Parathyroid adenoma (tissue), 2 donors: ENCODE measurements at regions not wholly inside any gene's neighbourhood (a gene's known extent, or its start where the extent isn't known, plus 50 kb on each side); places are given as distances from the start of the nearest gene placed in this dataset.

ENCODE experiments used
- H2AFZ ChIP-seq: fragments of 300-600 bp; sonication (generic); one replicate; pipeline ENCODE4 v1.7.0; 2017; ENCODE audit warnings: antibody characterized with exemption, mild to moderate bottlenecking
- H3K27ac ChIP-seq: fragments of 300-600 bp; sonication (generic); one replicate; pipeline ENCODE4 v1.7.0; 2017
- H3K27me3 ChIP-seq: fragments of 300-600 bp; sonication (generic); one replicate; pipeline ENCODE4 v1.7.0; 2017; ENCODE audit warnings: low read length; ENCODE audit not compliant: control insufficient read depth, insufficient read depth
- H3K36me3 ChIP-seq: fragments of 300-600 bp; sonication (generic); one replicate; pipeline ENCODE4 v1.7.0; 2017; ENCODE audit warnings: low read length; ENCODE audit not compliant: control insufficient read depth, insufficient read depth
- H3K4me1 ChIP-seq: fragments of 300-600 bp; sonication (generic); one replicate; pipeline ENCODE4 v1.7.0; 2017; ENCODE audit warnings: control low read depth
- H3K4me2 ChIP-seq: fragments of 300-600 bp; sonication (generic); one replicate; pipeline ENCODE4 v1.7.0; 2017; ENCODE audit warnings: low read length
- H3K4me3 ChIP-seq: fragments of 300-600 bp; sonication (generic); one replicate; pipeline ENCODE4 v1.7.0; 2017; ENCODE audit warnings: low read depth, low read length
- H3K79me2 ChIP-seq: fragments of 300-600 bp; sonication (generic); one replicate; pipeline ENCODE4 v1.7.0; 2017; ENCODE audit warnings: control low read depth
- H3K9ac ChIP-seq: fragments of 300-600 bp; sonication (generic); one replicate; pipeline ENCODE4 v1.7.0; 2017; ENCODE audit warnings: mild to moderate bottlenecking
- H3K9me3 ChIP-seq: fragments of 300-600 bp; sonication (generic); one replicate; pipeline ENCODE4 v1.7.0; 2017; ENCODE audit warnings: low read length; ENCODE audit not compliant: control insufficient read depth
- TF ChIP-seq, protein P1 (sequence below): fragments of 300-600 bp; sonication (generic); IDR thresholded peaks from one replicate; pipeline ENCODE4 v1.7.0; 2017; ENCODE audit warnings: antibody characterized with exemption, mild to moderate bottlenecking
- donor health status: primary hyperparathyroidism.

DNA sequence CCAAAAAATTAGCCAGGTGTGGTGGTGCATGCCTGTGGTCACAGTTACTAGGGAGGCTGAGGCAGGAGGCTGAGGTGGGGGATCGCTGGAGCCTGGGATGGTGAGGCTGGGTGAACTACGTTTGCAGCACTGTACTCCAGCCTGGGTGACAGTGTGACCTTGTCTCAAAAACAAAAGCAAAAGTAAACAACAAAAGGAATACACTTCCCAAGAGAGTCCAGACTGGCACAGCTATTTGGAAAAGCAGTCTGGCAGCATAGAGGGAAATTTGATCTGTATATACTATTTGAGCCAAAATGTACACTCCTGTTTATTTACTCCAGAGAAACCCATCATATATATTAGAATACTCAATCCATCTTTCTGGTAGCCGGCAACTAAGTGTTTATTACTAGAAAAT lies 107.0 kb upstream of the HMCN1 start:
- no peaks in the 10 kb centered on the region for H3K27me3 ChIP-seq
- no peaks in the 10 kb centered on the region for H3K36me3 ChIP-seq
- no peak overlapping the region for H3K4me3 ChIP-seq
- TF ChIP-seq, protein P1, sequence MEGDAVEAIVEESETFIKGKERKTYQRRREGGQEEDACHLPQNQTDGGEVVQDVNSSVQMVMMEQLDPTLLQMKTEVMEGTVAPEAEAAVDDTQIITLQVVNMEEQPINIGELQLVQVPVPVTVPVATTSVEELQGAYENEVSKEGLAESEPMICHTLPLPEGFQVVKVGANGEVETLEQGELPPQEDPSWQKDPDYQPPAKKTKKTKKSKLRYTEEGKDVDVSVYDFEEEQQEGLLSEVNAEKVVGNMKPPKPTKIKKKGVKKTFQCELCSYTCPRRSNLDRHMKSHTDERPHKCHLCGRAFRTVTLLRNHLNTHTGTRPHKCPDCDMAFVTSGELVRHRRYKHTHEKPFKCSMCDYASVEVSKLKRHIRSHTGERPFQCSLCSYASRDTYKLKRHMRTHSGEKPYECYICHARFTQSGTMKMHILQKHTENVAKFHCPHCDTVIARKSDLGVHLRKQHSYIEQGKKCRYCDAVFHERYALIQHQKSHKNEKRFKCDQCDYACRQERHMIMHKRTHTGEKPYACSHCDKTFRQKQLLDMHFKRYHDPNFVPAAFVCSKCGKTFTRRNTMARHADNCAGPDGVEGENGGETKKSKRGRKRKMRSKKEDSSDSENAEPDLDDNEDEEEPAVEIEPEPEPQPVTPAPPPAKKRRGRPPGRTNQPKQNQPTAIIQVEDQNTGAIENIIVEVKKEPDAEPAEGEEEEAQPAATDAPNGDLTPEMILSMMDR, result no peak
- H3K79me2 ChIP-seq, result no peaks in the 10 kb centered on the region
- no peak overlapping the region for H3K27ac ChIP-seq
- no peak overlapping the region for H3K9ac ChIP-seq
- H3K9me3 ChIP-seq, result no peaks in the 10 kb centered on the region
- no peaks in the 10 kb centered on the region for H3K4me1 ChIP-seq
- no peak overlapping the region for H3K4me2 ChIP-seq
- H2AFZ ChIP-seq, result no peak overlapping the region

DNA sequence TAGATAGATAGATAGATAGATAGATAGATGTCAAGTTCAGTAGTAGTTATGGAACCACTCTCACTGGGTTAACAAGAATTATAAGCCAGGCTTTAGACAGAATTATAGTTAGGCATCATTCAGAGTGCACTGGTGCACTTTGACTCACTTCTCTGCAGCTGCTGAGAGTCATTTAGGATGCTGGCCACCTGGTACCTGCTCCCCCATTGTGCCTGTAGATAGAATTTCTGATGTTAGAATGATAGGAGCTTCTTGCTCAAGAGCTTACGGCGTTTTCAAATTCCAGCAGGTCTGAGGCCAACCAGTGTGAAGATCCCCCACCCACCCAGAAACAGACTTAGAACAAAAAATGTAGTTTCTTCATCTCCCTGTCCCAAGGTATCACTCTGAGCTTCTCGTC lies 107.8 kb upstream of the HMCN1 start:
- H3K9me3 ChIP-seq, result no peaks in the 10 kb centered on the region
- no peaks in the 10 kb centered on the region for H3K79me2 ChIP-seq
- H3K4me1 ChIP-seq, result no peaks in the 10 kb centered on the region
- no peak overlapping the region for H2AFZ ChIP-seq
- no peaks in the 10 kb centered on the region for H3K36me3 ChIP-seq
- no peak overlapping the region for H3K9ac ChIP-seq
- TF ChIP-seq, protein P1, result no peak
- H3K4me2 ChIP-seq, result no peak overlapping the region
- H3K27ac ChIP-seq, result no peak overlapping the region
- H3K27me3 ChIP-seq, result no peaks in the 10 kb centered on the region
- H3K4me3 ChIP-seq, result no peak overlapping the region

DNA sequence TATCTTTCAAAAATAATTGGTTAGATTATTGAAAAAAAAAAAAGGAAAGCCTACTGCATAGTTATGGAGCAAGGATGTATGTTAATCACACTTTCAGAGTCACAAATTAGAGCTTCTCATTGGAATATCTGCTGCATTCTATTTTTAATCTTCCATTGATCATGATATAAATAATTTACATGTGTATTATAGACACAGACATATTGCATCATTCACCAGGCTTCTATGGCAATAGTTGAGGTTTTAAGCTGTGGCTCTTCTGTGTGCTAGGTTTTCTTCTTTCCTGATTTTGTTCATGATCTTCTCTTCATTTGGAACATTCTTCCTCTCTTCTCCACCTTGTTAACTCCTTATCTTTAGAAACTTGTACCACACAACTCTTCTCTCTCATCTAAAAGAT lies 123.2 kb upstream of the HMCN1 start:
- TF ChIP-seq, protein P1, result no peak
- Histone ChIP-seq H3K9me3 (no peaks in the 10 kb centered on the region), H3K4me1 (no peaks in the 10 kb centered on the region), H3K79me2 (no peaks in the 10 kb centered on the region), H3K9ac (no peak overlapping the region), H2AFZ (no peak overlapping the region), H3K27ac (no peak overlapping the region), H3K4me3 (no peak overlapping the region), H3K4me2 (no peak overlapping the region), H3K27me3 (no peaks in the 10 kb centered on the region), H3K36me3 (no peaks in the 10 kb centered on the region)

DNA sequence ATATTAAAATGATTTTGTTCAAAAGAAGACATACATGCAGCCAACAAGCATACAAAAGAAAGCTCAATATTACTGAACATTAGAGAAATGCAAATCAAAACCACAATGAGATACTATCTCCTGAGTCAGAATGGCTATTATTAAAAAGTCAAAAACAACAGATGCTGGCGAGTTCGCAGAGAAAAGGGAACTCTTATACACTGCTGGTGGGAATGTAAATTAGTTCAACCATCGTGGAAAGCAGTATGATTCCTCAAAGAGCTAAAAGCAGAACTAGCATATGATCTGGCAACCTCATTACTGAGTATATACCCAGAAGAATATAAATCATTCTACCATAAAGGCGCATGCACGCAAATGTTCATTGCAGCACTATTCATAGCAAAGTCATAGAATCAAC lies 126.0 kb upstream of the HMCN1 start:
- Histone ChIP-seq H3K9ac (no peak overlapping the region), H2AFZ (no peak overlapping the region), H3K27ac (no peak overlapping the region), H3K4me2 (no peak overlapping the region), H3K4me1 (no peaks in the 10 kb centered on the region), H3K4me3 (no peak overlapping the region), H3K36me3 (no peaks in the 10 kb centered on the region), H3K79me2 (no peaks in the 10 kb centered on the region), H3K27me3 (no peaks in the 10 kb centered on the region), H3K9me3 (no peaks in the 10 kb centered on the region)
- TF ChIP-seq, protein P1, result no peak

DNA sequence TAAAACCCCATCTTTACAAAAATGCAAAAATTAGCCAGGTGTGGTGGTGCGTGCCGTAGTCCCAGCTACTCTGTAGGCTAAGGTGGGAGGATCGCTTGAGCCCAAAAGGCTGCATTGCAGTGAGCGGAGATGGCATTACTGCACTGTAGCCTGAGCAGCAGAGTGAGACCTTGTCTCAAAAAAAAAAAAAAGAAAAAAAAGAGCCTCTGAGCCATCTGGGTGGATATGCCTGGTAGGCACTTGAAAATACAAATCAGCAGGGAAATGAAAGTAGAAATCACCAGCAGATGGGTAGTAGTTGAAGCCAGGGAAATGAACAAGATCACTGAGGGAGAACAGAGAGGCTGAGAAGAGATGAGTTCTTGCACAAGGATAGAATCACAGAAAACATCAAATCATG lies 131.0 kb upstream of the HMCN1 start:
- no peaks in the 10 kb centered on the region for H3K36me3 ChIP-seq
- H3K4me2 ChIP-seq, result no peak overlapping the region
- H3K27ac ChIP-seq, result no peak overlapping the region
- TF ChIP-seq, protein P1, result no peak
- H3K4me1 ChIP-seq, result no peaks in the 10 kb centered on the region
- no peak overlapping the region for H3K4me3 ChIP-seq
- no peak overlapping the region for H3K9ac ChIP-seq
- no peaks in the 10 kb centered on the region for H3K27me3 ChIP-seq
- H3K9me3 ChIP-seq, result no peaks in the 10 kb centered on the region
- H3K79me2 ChIP-seq, result no peaks in the 10 kb centered on the region
- H2AFZ ChIP-seq, result no peak overlapping the region
